K562 (cell line): ENCODE measurements at regions not wholly inside any gene's neighbourhood (a gene's known extent, or its start where the extent isn't known, plus 50 kb on each side); places are given as distances from the start of the nearest gene placed in this dataset.

ENCODE experiments used
- CREM ChIP-seq: IDR thresholded peaks from 2 replicates; pipeline ENCODE4 v1.6.1; 2014; ENCODE audit warnings: antibody characterized with exemption, low read depth
- GATAD2B ChIP-seq: fragments of 450-650 bp; IDR thresholded peaks from 2 replicates; pipeline ENCODE4 v1.6.1; 2017; ENCODE audit warnings: mild to moderate bottlenecking, borderline replicate concordance
- HLTF ChIP-seq: fragments of 450-650 bp; IDR thresholded peaks from 2 replicates; pipeline ENCODE4 v1.6.1; 2016
- HNRNPH1 ChIP-seq: fragments of 200-400 bp; formaldehyde crosslinking; optimal IDR thresholded peaks from 2 replicates; pipeline ENCODE3; 2017; ENCODE audit warnings: low read depth, mild to moderate bottlenecking, low read length, moderate library complexity
- JUNB ChIP-seq: fragments of 450-650 bp; formaldehyde crosslinking; conservative IDR thresholded peaks from 2 replicates; pipeline ENCODE4 v1.4.0; 2020; ENCODE audit warnings: mild to moderate bottlenecking
- KDM1A ChIP-seq, 2 experiments: fragments of 450-650 bp; IDR thresholded peaks; 2 replicates each; pipeline ENCODE4 v1.6.1; 2016; ENCODE audit warnings: mild to moderate bottlenecking in 2 of 2
- MXD1 ChIP-seq: fragments of 250-450 bp; sonication (Bioruptor Pico); IDR thresholded peaks from 2 replicates; pipeline ENCODE4 v1.8.0; 2021; ENCODE audit warnings: borderline replicate concordance, mild to moderate bottlenecking, moderate library complexity; ENCODE audit not compliant: poor library complexity, severe bottlenecking
- PTRF ChIP-seq: fragments of 450-650 bp; IDR thresholded peaks from 2 replicates; pipeline ENCODE4 v1.6.1; 2016; ENCODE audit warnings: mild to moderate bottlenecking, missing genetic modification characterization, missing compliant biosample characterization
- RFX1 ChIP-seq: fragments of 450-650 bp; IDR thresholded peaks from 2 replicates; pipeline ENCODE4 v1.6.1; 2016; ENCODE audit warnings: mild to moderate bottlenecking, moderate library complexity
- RUNX1 ChIP-seq: sonication (generic); IDR thresholded peaks from 2 replicates; pipeline ENCODE4 v1.6.1; 2016; ENCODE audit warnings: antibody characterized with exemption, low read depth
- SMARCA4 ChIP-seq: fragments of 450-650 bp; IDR thresholded peaks from 2 replicates; pipeline ENCODE4 v1.6.1; 2016
- SP1 ChIP-seq: sonication (generic); formaldehyde crosslinking; IDR thresholded peaks from 2 replicates; pipeline ENCODE4 v1.8.1; 2022; ENCODE audit warnings: mild to moderate bottlenecking, missing genetic modification reagents
- VEZF1 ChIP-seq: fragments of 200-800 bp; sonication (Bioruptor generic); IDR thresholded peaks from 2 replicates; pipeline ENCODE4 v1.6.1; 2017; ENCODE audit warnings: missing genetic modification characterization, missing compliant biosample characterization
- ZBTB40 ChIP-seq, 2 experiments: fragments of 450-650 bp in 1 of 2; sonication (generic) in 1 of 2; formaldehyde crosslinking in 1 of 2; IDR thresholded peaks; 2 replicates each; pipeline versions ENCODE4 v1.7.1 to v1.9.0; 2016 to 2022; ENCODE audit warnings: inconsistent platforms in 1 of 2, mild to moderate bottlenecking in 1 of 2, missing genetic modification reagents in 1 of 2
- ZBTB43 ChIP-seq: sonication (generic); formaldehyde crosslinking; IDR thresholded peaks from 2 replicates; pipeline ENCODE4 v1.8.0; 2023; ENCODE audit warnings: mild to moderate bottlenecking, missing genetic modification reagents
- ZFP36 ChIP-seq: fragments of 150-350 bp; IDR thresholded peaks from 2 replicates; pipeline ENCODE4 v1.6.1; 2018; ENCODE audit warnings: low read length, low read depth; ENCODE audit not compliant: partially characterized antibody
- ZNF3 ChIP-seq: fragments of 250-450 bp; sonication (Bioruptor Pico); IDR thresholded peaks from 2 replicates; pipeline ENCODE4 v1.5.0; 2021; ENCODE audit warnings: mild to moderate bottlenecking, moderate library complexity
- ZNF316 ChIP-seq: fragments of 450-650 bp; IDR thresholded peaks from 2 replicates; pipeline ENCODE4 v1.6.1; 2016
- ZNF551 ChIP-seq: fragments of 250-450 bp; sonication (Bioruptor Pico); IDR thresholded peaks from 2 replicates; pipeline ENCODE4 v1.5.0; 2021; ENCODE audit warnings: mild to moderate bottlenecking, moderate library complexity

GRCh38 chr18:1513519-1513918, 608.8 kb downstream of the ADCYAP1 start (continued):
- TF ChIP-seq ZBTB40 (IDR thresholded peaks at IDR 0.05) (no peak), ZBTB40 (CRISPR knock-in tag; IDR thresholded peaks at IDR 0.05) (no peak), HNRNPH1 (no peak), RUNX1 (no peak), ZNF3 (no peak), PTRF (tag) (no peak), ZFP36 (no peak), SP1 (CRISPR knock-in tag) (no peak), ZNF316 (no peak), KDM1A (IDR thresholded peaks at IDR 0.05) (peak in 1 of 2 experiments; percentile 56; a peak in 2 of 4 replicates), CREM (0 out of 2 replicates have a peak, but pooled peaks have one; percentile 16), JUNB (CRISPR knock-in tag) (no peak), RFX1 (no peak), ZBTB43 (CRISPR knock-in tag) (no peak), GATAD2B (peak; percentile 66; the same call in 1 of the 2 replicates), HLTF (no peak), MXD1 (CRISPR knock-in tag) (no peak), ZNF551 (no peak), SMARCA4 (peak; percentile 92), VEZF1 (CRISPR knock-in tag) (peak; percentile 24; the same call in 1 of the 2 replicates)
